ENCODE measurements at regions not wholly inside any gene's neighbourhood (a gene's known extent, or its start where the extent isn't known, plus 50 kb on each side); places are given as distances from the start of the nearest gene placed in this dataset.

DNA sequence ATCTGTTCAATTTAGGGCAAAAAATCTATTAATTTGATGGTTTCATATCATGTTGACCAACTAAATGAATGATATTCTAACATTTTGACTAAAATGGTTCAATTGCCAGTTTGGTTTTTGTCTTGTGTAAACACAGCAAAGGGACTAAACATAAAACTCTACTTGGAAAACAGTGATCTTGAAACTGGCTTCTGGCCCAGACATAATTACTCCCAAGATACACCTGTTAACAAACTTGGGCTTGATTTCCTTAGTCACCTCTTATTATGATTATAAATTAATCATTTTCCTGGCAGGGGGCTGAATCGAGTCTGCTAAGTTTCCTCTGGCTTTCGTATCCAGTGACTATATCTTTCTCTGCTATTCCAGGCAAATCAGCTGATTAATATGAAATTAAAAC is 78.0 kb upstream of the OXGR1 start:
- DNase-seq, result no peak
- Histone ChIP-seq H3F3A (ENCODE audit: insufficient read depth, low read depth) (no peaks in the 10 kb centered on the region), H3K27me3 (ENCODE audit: insufficient read depth, low read depth) (no peaks in the 10 kb centered on the region), H3K36me3 (ENCODE audit: low read depth) (no peaks in the 10 kb centered on the region), H3K9me3 (ENCODE audit: insufficient read depth, low read depth) (peaks cover 5% of the 10 kb centered on the region; the same call in 1 of the 2 replicates), H3K9me2 (ENCODE audit: insufficient read depth) (no peaks in the 10 kb centered on the region), H3K4me1 (replicated peaks; ENCODE audit: insufficient read depth) (no peaks in the 10 kb centered on the region), H3K79me2 (ENCODE audit: low read depth) (no peaks in the 10 kb centered on the region), H3K4me2 (no peak overlapping the region), H3K4me3 (no peak overlapping the region), H2AFZ (no peak overlapping the region), H3K27ac (no peak overlapping the region), H4K20me1 (ENCODE audit: insufficient read depth) (no peaks in the 10 kb centered on the region)
- no peak for TF ChIP-seq EZH2 (IDR thresholded peaks at IDR 0.05; ENCODE audit: low read depth)
- TF ChIP-seq, protein P1, sequence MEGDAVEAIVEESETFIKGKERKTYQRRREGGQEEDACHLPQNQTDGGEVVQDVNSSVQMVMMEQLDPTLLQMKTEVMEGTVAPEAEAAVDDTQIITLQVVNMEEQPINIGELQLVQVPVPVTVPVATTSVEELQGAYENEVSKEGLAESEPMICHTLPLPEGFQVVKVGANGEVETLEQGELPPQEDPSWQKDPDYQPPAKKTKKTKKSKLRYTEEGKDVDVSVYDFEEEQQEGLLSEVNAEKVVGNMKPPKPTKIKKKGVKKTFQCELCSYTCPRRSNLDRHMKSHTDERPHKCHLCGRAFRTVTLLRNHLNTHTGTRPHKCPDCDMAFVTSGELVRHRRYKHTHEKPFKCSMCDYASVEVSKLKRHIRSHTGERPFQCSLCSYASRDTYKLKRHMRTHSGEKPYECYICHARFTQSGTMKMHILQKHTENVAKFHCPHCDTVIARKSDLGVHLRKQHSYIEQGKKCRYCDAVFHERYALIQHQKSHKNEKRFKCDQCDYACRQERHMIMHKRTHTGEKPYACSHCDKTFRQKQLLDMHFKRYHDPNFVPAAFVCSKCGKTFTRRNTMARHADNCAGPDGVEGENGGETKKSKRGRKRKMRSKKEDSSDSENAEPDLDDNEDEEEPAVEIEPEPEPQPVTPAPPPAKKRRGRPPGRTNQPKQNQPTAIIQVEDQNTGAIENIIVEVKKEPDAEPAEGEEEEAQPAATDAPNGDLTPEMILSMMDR (conservative IDR thresholded peaks at IDR 0.05), result no peak
- POLR2A ChIA-PET (ENCODE audit: unreplicated experiment), result no interaction called here
- intact Hi-C loops (cut with micrococcal nuclease; ENCODE audit: unreplicated experiment), result no loop called here
- CTCF ChIA-PET, result no interaction called here
- no TSS peak for BruUV-seq (replicated peaks)

DNA sequence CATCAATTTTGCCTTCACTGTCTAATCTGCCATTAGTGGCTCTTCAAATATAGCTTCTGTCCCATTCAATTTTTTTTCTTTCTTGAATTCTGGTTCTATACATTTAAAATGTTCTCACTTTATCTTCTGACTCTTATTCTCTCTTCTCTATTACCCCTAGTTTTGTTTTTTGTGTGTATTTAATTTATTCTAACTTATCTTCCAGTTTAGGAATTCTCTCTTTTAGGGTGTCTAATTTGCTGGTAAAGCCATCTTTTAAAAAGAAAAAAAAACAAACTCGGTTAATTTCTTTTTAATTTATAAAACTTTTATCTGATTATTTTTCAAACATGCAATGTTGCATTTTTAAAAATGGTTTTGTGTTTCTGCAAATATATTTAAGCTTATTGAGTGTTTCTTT is 80.3 kb upstream of the OXGR1 start:
- CTCF ChIA-PET, result no interaction called here
- Histone ChIP-seq H2AFZ (no peak overlapping the region), H3K36me3 (ENCODE audit: low read depth) (no peaks in the 10 kb centered on the region), H3K79me2 (ENCODE audit: low read depth) (no peaks in the 10 kb centered on the region), H3K27ac (no peak overlapping the region), H3F3A (ENCODE audit: insufficient read depth, low read depth) (no peaks in the 10 kb centered on the region), H3K4me3 (no peak overlapping the region), H3K9me3 (ENCODE audit: insufficient read depth, low read depth) (peaks cover 5% of the 10 kb centered on the region; the same call in 1 of the 2 replicates), H4K20me1 (ENCODE audit: insufficient read depth) (no peaks in the 10 kb centered on the region), H3K4me1 (replicated peaks; ENCODE audit: insufficient read depth) (no peaks in the 10 kb centered on the region), H3K27me3 (ENCODE audit: insufficient read depth, low read depth) (no peaks in the 10 kb centered on the region), H3K4me2 (no peak overlapping the region), H3K9me2 (ENCODE audit: insufficient read depth) (no peaks in the 10 kb centered on the region)
- POLR2A ChIA-PET (ENCODE audit: unreplicated experiment), result no interaction called here
- DNase-seq, result no peak
- no TSS peak for BruUV-seq (replicated peaks)
- TF ChIP-seq, protein P1 (conservative IDR thresholded peaks at IDR 0.05), result no peak
- no peak for TF ChIP-seq EZH2 (IDR thresholded peaks at IDR 0.05; ENCODE audit: low read depth)
- intact Hi-C loops (cut with micrococcal nuclease; ENCODE audit: unreplicated experiment), result no loop called here

GRCh38 chr13:97076898-97077297 is 82.6 kb upstream of the OXGR1 start:
- no peak for TF ChIP-seq EZH2 (IDR thresholded peaks at IDR 0.05; ENCODE audit: low read depth)
- TF ChIP-seq, protein P1 (conservative IDR thresholded peaks at IDR 0.05), result no peak
- POLR2A ChIA-PET (ENCODE audit: unreplicated experiment), result no interaction called here
- no peak for DNase-seq

More at GRCh38 chr13:97076898-97077297, 82.6 kb upstream of the OXGR1 start:
- no peak overlapping the region for H3K4me2 ChIP-seq
- H3K27ac ChIP-seq, result no peak overlapping the region
- BruUV-seq (replicated peaks), result no TSS peak
- H3K9me2 ChIP-seq (ENCODE audit: insufficient read depth), result no peaks in the 10 kb centered on the region
- H3K9me3 ChIP-seq (ENCODE audit: insufficient read depth, low read depth), result peaks cover 5% of the 10 kb centered on the region; the same call in 1 of the 2 replicates
- no peaks in the 10 kb centered on the region for H3K36me3 ChIP-seq (ENCODE audit: low read depth)
- no peaks in the 10 kb centered on the region for H3F3A ChIP-seq (ENCODE audit: insufficient read depth, low read depth)
- no peaks in the 10 kb centered on the region for H4K20me1 ChIP-seq (ENCODE audit: insufficient read depth)
- CTCF ChIA-PET, result no interaction called here
- H3K4me1 ChIP-seq (replicated peaks; ENCODE audit: insufficient read depth), result no peaks in the 10 kb centered on the region
- H2AFZ ChIP-seq, result no peak overlapping the region
- H3K4me3 ChIP-seq, result no peak overlapping the region
- intact Hi-C loops (cut with micrococcal nuclease; ENCODE audit: unreplicated experiment), result no loop called here
- no peaks in the 10 kb centered on the region for H3K79me2 ChIP-seq (ENCODE audit: low read depth)
- no peaks in the 10 kb centered on the region for H3K27me3 ChIP-seq (ENCODE audit: insufficient read depth, low read depth)

Measured in PC-9 (cell line).